SK-N-SH (cell line): ENCODE measurements at regions not wholly inside any gene's neighbourhood (a gene's known extent, or its start where the extent isn't known, plus 50 kb on each side); places are given as distances from the start of the nearest gene placed in this dataset.
A peak's percentile ranks its signal among the peaks of the same experiment; 100 is the strongest.

Source experiments
- CTCF ChIA-PET: fragments of 300-600, 350-600 bp; formaldehyde crosslinking; extraction: SDS; loops from one replicate; lab custom pipeline; 2021; lab: Yijun Ruan, JAX
- POLR2A ChIA-PET: fragments of 350-600 bp; sonication (Branson Sonifier 250); formaldehyde crosslinking; extraction: SDS; loops from one replicate; lab custom pipeline; 2020; ENCODE audit warnings: antibody characterized with exemption, inconsistent platforms; lab: Yijun Ruan, JAX
- DNase-seq: peaks from one replicate; pipeline ENCODE4 v3.0.0; 2012
- H2AFZ ChIP-seq: fragments of 200-600 bp; sonication (generic); 2 replicates; pipeline ENCODE4 v1.8.1; 2016; ENCODE audit warnings: antibody characterized with exemption, mild to moderate bottlenecking, low read depth
- H3F3A ChIP-seq: fragments of 200-600 bp; sonication (generic); replicated peaks from 2 replicates; pipeline ENCODE3; 2016; ENCODE audit warnings: antibody characterized with exemption, mild to moderate bottlenecking; ENCODE audit not compliant: insufficient read depth
- H3K27ac ChIP-seq, 2 experiments: fragments of 200-500 bp in 1 of 2; fragments of 200-600 bp in 1 of 2; sonication (Bioruptor generic) in 1 of 2; sonication (generic), shearing (Covaris generic) in 1 of 2; 2 replicates each; pipeline versions ENCODE4 v1.5.1 to v1.6.1; 2014 to 2016; ENCODE audit warnings: low read depth in 2 of 2, inconsistent platforms in 1 of 2, low read length in 1 of 2, mild to moderate bottlenecking in 1 of 2, mixed read lengths in 1 of 2
- H3K27me3 ChIP-seq: fragments of 200-600 bp; sonication (generic), shearing (Covaris generic); 2 replicates; pipeline ENCODE4 v1.6.1; 2016; ENCODE audit warnings: mixed run types; ENCODE audit not compliant: insufficient read depth
- H3K36me3 ChIP-seq, 2 experiments: fragments of 200-500 bp in 1 of 2; fragments of 200-600 bp in 1 of 2; sonication (Bioruptor generic) in 1 of 2; sonication (generic) in 1 of 2; replicated peaks in 1 of 2; 2 replicates each; pipeline versions ENCODE3 to v1.5.1; 2014 to 2016; ENCODE audit warnings: low read length in 1 of 2, mild to moderate bottlenecking in 1 of 2; ENCODE audit not compliant: insufficient read depth in 2 of 2, control insufficient read depth in 1 of 2
- H3K4me1 ChIP-seq, 2 experiments: fragments of 200-500 bp in 1 of 2; fragments of 200-600 bp in 1 of 2; sonication (Bioruptor generic) in 1 of 2; sonication (generic), shearing (Covaris generic) in 1 of 2; 2 replicates each; pipeline versions ENCODE4 v1.5.1 to v1.6.1; 2014 to 2016; ENCODE audit warnings: low read depth in 1 of 2, low read length in 1 of 2, mixed run types in 1 of 2; ENCODE audit not compliant: insufficient read depth in 2 of 2, control insufficient read depth in 1 of 2
- H3K4me2 ChIP-seq: fragments of 200-600 bp; sonication (generic), shearing (Covaris generic); 2 replicates; pipeline ENCODE4 v1.6.1; 2017; ENCODE audit warnings: mixed run types
- H3K4me3 ChIP-seq, 2 experiments: fragments of 200-500 bp in 1 of 2; fragments of 200-600 bp in 1 of 2; sonication (Bioruptor generic) in 1 of 2; sonication (generic), shearing (Covaris generic) in 1 of 2; 2 replicates each; pipeline versions ENCODE4 v1.5.1 to v1.8.1; 2014 to 2016; ENCODE audit warnings: low read depth in 2 of 2, inconsistent platforms in 1 of 2, low read length in 1 of 2, mild to moderate bottlenecking in 1 of 2, mixed read lengths in 1 of 2, moderate library complexity in 1 of 2
- H3K79me2 ChIP-seq: fragments of 200-600 bp; sonication (generic); 2 replicates; pipeline ENCODE4 v1.8.1; 2017; ENCODE audit warnings: mild to moderate bottlenecking; ENCODE audit not compliant: insufficient read depth
- H3K9ac ChIP-seq: fragments of 200-600 bp; sonication (generic); 2 replicates; pipeline ENCODE4 v1.6.1; 2017; ENCODE audit warnings: mixed run types
- H3K9me2 ChIP-seq: fragments of 200-600 bp; sonication (generic); 2 replicates; pipeline ENCODE4 v1.6.1; 2017; ENCODE audit warnings: mixed run types
- H3K9me3 ChIP-seq: fragments of 200-600 bp; sonication (generic); 2 replicates; pipeline ENCODE4 v1.6.1; 2017; ENCODE audit warnings: mixed run types, mild to moderate bottlenecking, moderate library complexity
- H4K20me1 ChIP-seq: fragments of 200-600 bp; sonication (generic); 2 replicates; pipeline ENCODE4 v1.6.1; 2017; ENCODE audit warnings: mild to moderate bottlenecking, mixed run types; ENCODE audit not compliant: insufficient read depth
- CTCF ChIP-seq: fragments of 200-600 bp; sonication (generic); IDR thresholded peaks from 2 replicates; pipeline ENCODE4 v1.6.1; 2017; ENCODE audit warnings: antibody characterized with exemption, mild to moderate bottlenecking, moderate library complexity
- ELF1 ChIP-seq: IDR thresholded peaks from 2 replicates; pipeline ENCODE4 v1.4.0; 2012
- POLR2AphosphoS5 ChIP-seq: IDR thresholded peaks from 2 replicates; pipeline ENCODE4 v1.6.1; 2012; ENCODE audit warnings: low read depth, low read length
- RAD21 ChIP-seq: IDR thresholded peaks from 2 replicates; pipeline ENCODE4 v1.6.1; 2012; ENCODE audit warnings: mild to moderate bottlenecking, low read length
- RXRA ChIP-seq: IDR thresholded peaks from 2 replicates; pipeline ENCODE4 v1.4.0; 2012; ENCODE audit warnings: low read depth, mild to moderate bottlenecking, borderline replicate concordance
- TCF12 ChIP-seq: IDR thresholded peaks from 2 replicates; pipeline ENCODE4 v1.4.0; 2012
- YY1 ChIP-seq: IDR thresholded peaks from 2 replicates; pipeline ENCODE4 v1.4.0; 2012; ENCODE audit warnings: low read depth, mild to moderate bottlenecking
- WGBS: methylation state at CpG from one replicate; pipeline ENCODE4 v1.1.6; 2017; ENCODE audit warnings: low lambda C conversion rate; 5-methylcytosine and 5-hydroxymethylcytosine counted together
- TF ChIP-seq, protein P1 (sequence below): fragments of 150-350 bp; IDR thresholded peaks from 2 replicates; pipeline ENCODE4 v1.6.1; 2016; ENCODE audit warnings: mild to moderate bottlenecking, low read depth, low read length

- H3K9ac ChIP-seq = no peak overlapping the region
- no peak overlapping the region for H3K27ac ChIP-seq
- TF ChIP-seq POLR2AphosphoS5 (no peak), ELF1 (no peak), TCF12 (no peak), RAD21 (no peak), YY1 (no peak), CTCF (no peak)
- TF ChIP-seq, protein P1, sequence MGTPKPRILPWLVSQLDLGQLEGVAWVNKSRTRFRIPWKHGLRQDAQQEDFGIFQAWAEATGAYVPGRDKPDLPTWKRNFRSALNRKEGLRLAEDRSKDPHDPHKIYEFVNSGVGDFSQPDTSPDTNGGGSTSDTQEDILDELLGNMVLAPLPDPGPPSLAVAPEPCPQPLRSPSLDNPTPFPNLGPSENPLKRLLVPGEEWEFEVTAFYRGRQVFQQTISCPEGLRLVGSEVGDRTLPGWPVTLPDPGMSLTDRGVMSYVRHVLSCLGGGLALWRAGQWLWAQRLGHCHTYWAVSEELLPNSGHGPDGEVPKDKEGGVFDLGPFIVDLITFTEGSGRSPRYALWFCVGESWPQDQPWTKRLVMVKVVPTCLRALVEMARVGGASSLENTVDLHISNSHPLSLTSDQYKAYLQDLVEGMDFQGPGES = no peak
- no peak overlapping the region for H3K4me3 ChIP-seq
- no peaks in the 10 kb centered on the region for H4K20me1 ChIP-seq
- no peaks in the 10 kb centered on the region for H3K79me2 ChIP-seq
- no peaks in the 10 kb centered on the region for H3F3A ChIP-seq
- no peaks in the 10 kb centered on the region for H3K4me1 ChIP-seq
- CTCF ChIA-PET = no interaction called here
- 50% methylated on average over 1 of the region's 5 CpGs for WGBS
- no peak overlapping the region for H2AFZ ChIP-seq
- H3K9me2 ChIP-seq = no peaks in the 10 kb centered on the region
- DNase-seq = no peak
- H3K9me3 ChIP-seq = no peaks in the 10 kb centered on the region
- POLR2A ChIA-PET = no interaction called here
- no peaks in the 10 kb centered on the region for H3K36me3 ChIP-seq
- H3K27me3 ChIP-seq = no peaks in the 10 kb centered on the region
- no peak overlapping the region for H3K4me2 ChIP-seq
Observed at GRCh38 chr1:79875187-79875586, 868.7 kb upstream of the ADGRL4 start.

DNA sequence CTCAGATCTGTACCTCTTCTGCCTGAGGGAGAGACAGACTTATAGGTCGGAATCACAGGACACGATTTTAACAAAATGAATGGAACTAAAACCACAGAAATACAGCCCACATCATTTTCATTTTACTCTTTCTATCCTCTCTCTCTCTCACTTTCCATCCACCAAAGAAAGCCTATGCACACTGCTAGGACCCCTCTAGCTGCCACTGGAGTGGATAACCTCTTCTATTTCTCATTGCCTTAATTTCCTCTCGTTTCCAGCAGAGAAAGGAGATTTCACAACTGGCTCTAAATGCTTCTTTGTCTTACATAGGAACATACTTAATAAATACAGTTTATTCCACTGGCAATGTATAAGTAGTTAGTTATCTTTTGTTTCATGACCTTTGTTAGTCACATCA, 867.8 kb upstream of the ADGRL4 start:
- Histone ChIP-seq H4K20me1 (no peaks in the 10 kb centered on the region), H3K9ac (no peak overlapping the region), H3K4me1 (no peaks in the 10 kb centered on the region), H3K9me2 (no peaks in the 10 kb centered on the region), H3F3A (no peaks in the 10 kb centered on the region), H3K27me3 (no peaks in the 10 kb centered on the region), H2AFZ (no peak overlapping the region), H3K9me3 (no peaks in the 10 kb centered on the region), H3K4me2 (no peak overlapping the region), H3K79me2 (no peaks in the 10 kb centered on the region), H3K27ac (no peak overlapping the region), H3K4me3 (no peak overlapping the region), H3K36me3 (no peaks in the 10 kb centered on the region)
- TF ChIP-seq RXRA (no peak), CTCF (peak; percentile 7; the same call in 1 of the 2 replicates)
- ChIA-PET CTCF (no interaction called here), POLR2A (no interaction called here)
- no peak for DNase-seq
- WGBS = 62% methylated on average over 3 of the region's 3 CpGs
